Spinal cord (tissue), 9 donors: ENCODE measurements at regions not wholly inside any gene's neighbourhood (a gene's known extent, or its start where the extent isn't known, plus 50 kb on each side); places are given as distances from the start of the nearest gene placed in this dataset.

ENCODE experiments used
- DNase-seq, 6 donors: peaks; one replicate each; pipeline versions ENCODE4 v3.0.0 to v3.0.0-alpha.2; 2013 to 2015; ENCODE audit warnings: low spot score in 6 of 6, low read depth in 4 of 6
- H3K27ac ChIP-seq: one replicate; pipeline ENCODE4 v1.5.1; 2013; ENCODE audit warnings: low read depth, low read length, control low read depth
- H3K27me3 ChIP-seq: one replicate; pipeline ENCODE4 v1.6.1; 2013; ENCODE audit warnings: low read length; ENCODE audit not compliant: control insufficient read depth, insufficient read depth
- H3K36me3 ChIP-seq: one replicate; pipeline ENCODE4 v1.6.1; 2013; ENCODE audit warnings: low read length; ENCODE audit not compliant: control insufficient read depth, insufficient read depth
- H3K4me1 ChIP-seq: one replicate; pipeline ENCODE4 v1.6.1; 2013; ENCODE audit warnings: low read length; ENCODE audit not compliant: control insufficient read depth, insufficient read depth
- H3K4me3 ChIP-seq: one replicate; pipeline ENCODE4 v1.5.1; 2013; ENCODE audit warnings: low read depth, low read length, control low read depth
- H3K9me3 ChIP-seq: one replicate; pipeline ENCODE4 v1.6.1; 2013; ENCODE audit warnings: low read length; ENCODE audit not compliant: control insufficient read depth, insufficient read depth
- WGBS: methylation state at CpG from one replicate; pipeline ENCODE4 v1.1.5; 2013; ENCODE audit warnings: missing lambda C conversion rate; ENCODE audit not compliant: insufficient coverage; 5-methylcytosine and 5-hydroxymethylcytosine counted together
- donor health status: healthy.

GRCh38 chr13:86121881-86122280 is 322.7 kb upstream of the SLITRK6 start:
- DNase-seq = no peak
- H3K36me3 ChIP-seq = no peaks in the 10 kb centered on the region
- H3K27me3 ChIP-seq = no peaks in the 10 kb centered on the region
- no peaks in the 10 kb centered on the region for H3K9me3 ChIP-seq
- H3K4me3 ChIP-seq = no peak overlapping the region
- H3K4me1 ChIP-seq = no peaks in the 10 kb centered on the region
- WGBS = no CpG with 5 or more reads among the region's 3 CpGs
- H3K27ac ChIP-seq = no peak overlapping the region

DNA sequence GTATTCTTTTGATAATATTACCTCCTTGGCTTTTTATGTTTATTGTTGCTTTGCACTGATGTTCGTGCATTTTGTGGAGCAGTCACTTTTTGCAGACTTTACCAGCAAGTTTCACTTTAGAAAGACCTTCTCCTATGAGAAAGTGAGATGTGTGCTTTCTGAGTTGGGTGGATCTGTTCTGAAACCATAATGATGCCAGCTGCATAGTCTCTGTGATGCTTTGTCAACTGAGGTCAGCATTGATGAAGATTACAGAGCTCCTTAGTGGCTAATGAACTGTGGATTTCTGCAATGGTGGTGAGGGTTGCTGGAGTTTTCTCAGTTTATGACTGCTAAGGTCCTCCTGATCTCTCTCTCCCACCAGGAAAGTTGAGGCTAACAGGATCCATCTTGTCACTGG is 309.9 kb upstream of the SLITRK6 start:
- H3K27me3 ChIP-seq = no peaks in the 10 kb centered on the region
- H3K4me1 ChIP-seq = no peaks in the 10 kb centered on the region
- H3K9me3 ChIP-seq = no peaks in the 10 kb centered on the region
- H3K27ac ChIP-seq = no peak overlapping the region
- WGBS = no CpG with 5 or more reads among the region's 1 CpG
- no peak for DNase-seq
- no peaks in the 10 kb centered on the region for H3K36me3 ChIP-seq
- no peak overlapping the region for H3K4me3 ChIP-seq

DNA sequence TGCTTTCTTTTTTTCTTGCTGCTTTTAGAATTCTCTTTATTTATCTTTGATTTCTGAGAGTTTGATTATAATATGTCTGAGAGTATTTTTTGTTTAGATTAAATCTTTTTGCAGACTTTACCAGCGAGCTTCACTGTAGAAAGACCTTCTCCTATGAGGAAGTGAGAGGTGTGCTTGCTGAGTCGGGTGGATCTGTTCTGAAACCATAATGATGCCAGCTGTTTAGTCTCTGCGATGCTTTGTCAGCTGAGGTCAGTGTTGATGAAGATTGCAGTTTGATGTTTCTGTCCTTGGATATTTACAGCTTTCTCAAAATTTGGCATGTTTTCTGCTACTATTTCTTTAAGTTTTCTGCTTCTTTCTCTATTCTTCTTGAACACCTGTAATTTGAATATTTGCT is 309.1 kb upstream of the SLITRK6 start:
- Histone ChIP-seq H3K27me3 (no peaks in the 10 kb centered on the region), H3K9me3 (no peaks in the 10 kb centered on the region), H3K4me1 (no peaks in the 10 kb centered on the region), H3K36me3 (no peaks in the 10 kb centered on the region), H3K27ac (no peak overlapping the region), H3K4me3 (no peak overlapping the region)
- WGBS = 88% methylated on average over 2 of the region's 3 CpGs
- no peak for DNase-seq

DNA sequence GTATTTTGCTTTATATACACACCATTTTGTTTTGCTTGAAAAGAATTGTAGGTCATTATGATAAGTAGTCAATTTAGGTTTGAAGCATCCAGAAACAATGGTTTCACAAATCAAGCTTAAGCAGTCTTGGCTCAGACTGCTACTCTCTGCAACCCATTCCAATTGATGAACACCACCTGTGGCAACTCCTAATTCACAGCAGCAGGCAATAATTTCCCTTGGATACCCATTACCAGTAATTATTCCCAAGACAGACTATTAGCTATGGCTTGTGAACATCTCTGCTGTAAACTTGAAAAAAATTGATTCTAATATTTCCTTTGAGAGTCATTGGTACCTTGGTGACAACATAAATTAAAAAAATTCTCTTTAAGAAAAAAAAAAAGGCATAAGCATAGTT is 299.3 kb upstream of the SLITRK6 start:
- Histone ChIP-seq H3K9me3 (no peaks in the 10 kb centered on the region), H3K4me1 (no peaks in the 10 kb centered on the region), H3K36me3 (no peaks in the 10 kb centered on the region), H3K27ac (no peak overlapping the region), H3K27me3 (no peaks in the 10 kb centered on the region), H3K4me3 (no peak overlapping the region)
- peak in 3 of 6 donors; percentile 8 to 93 (median 20) for DNase-seq

- Histone ChIP-seq H3K9me3 (no peaks in the 10 kb centered on the region), H3K4me1 (no peaks in the 10 kb centered on the region), H3K36me3 (no peaks in the 10 kb centered on the region), H3K27ac (no peak overlapping the region), H3K4me3 (no peak overlapping the region), H3K27me3 (no peaks in the 10 kb centered on the region)
- no peak for DNase-seq
- WGBS = no CpG with 5 or more reads among the region's 3 CpGs
These were observed 296.1 kb upstream of the SLITRK6 start for GRCh38 chr13:86095351-86095750.

- no peak overlapping the region for H3K4me3 ChIP-seq
- no peaks in the 10 kb centered on the region for H3K36me3 ChIP-seq
- DNase-seq = peak in 2 of 6 donors; percentile 4 to 31
- no peaks in the 10 kb centered on the region for H3K4me1 ChIP-seq
- no peaks in the 10 kb centered on the region for H3K9me3 ChIP-seq
- H3K27ac ChIP-seq = no peak overlapping the region
- no peaks in the 10 kb centered on the region for H3K27me3 ChIP-seq
- 88% methylated on average over 1 of the region's 2 CpGs for WGBS
These were observed 291.0 kb upstream of the SLITRK6 start for GRCh38 chr13:86090181-86090580.

- Histone ChIP-seq H3K9me3 (no peaks in the 10 kb centered on the region), H3K27ac (no peak overlapping the region), H3K4me1 (no peaks in the 10 kb centered on the region), H3K4me3 (no peak overlapping the region), H3K27me3 (no peaks in the 10 kb centered on the region), H3K36me3 (no peaks in the 10 kb centered on the region)
- no peak for DNase-seq
These were observed 288.0 kb upstream of the SLITRK6 start for GRCh38 chr13:86087244-86087643.

- H3K27me3 ChIP-seq = no peaks in the 10 kb centered on the region
- no peak overlapping the region for H3K4me3 ChIP-seq
- no peaks in the 10 kb centered on the region for H3K36me3 ChIP-seq
- DNase-seq = peak in 2 of 6 donors; percentile 45 to 66
- H3K4me1 ChIP-seq = no peaks in the 10 kb centered on the region
- no peaks in the 10 kb centered on the region for H3K9me3 ChIP-seq
- no peak overlapping the region for H3K27ac ChIP-seq
These were observed 286.7 kb upstream of the SLITRK6 start for GRCh38 chr13:86085890-86086289.

DNA sequence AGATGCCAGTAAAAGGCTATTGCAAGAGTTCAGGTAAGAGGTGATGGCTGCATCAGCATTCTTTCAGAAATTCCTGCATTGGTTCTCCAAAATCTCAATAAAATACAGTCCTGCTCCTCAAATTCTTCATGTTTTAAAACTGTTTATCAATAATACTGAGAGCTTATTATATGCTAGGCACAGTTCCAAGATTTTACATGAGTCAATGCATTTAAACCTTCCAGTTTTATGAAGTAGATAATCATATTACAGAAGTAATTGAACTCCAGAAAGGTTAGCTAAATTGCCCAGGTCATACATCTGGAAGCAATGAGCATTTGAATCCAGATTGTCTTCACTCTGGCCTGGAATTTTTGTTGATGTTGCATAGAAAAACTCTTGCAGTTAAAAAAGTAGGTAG is 282.9 kb upstream of the SLITRK6 start:
- peak in 1 of 6 donors; percentile 5 for DNase-seq
- Histone ChIP-seq H3K4me3 (no peak overlapping the region), H3K9me3 (no peaks in the 10 kb centered on the region), H3K4me1 (no peaks in the 10 kb centered on the region), H3K27me3 (no peaks in the 10 kb centered on the region), H3K27ac (no peak overlapping the region), H3K36me3 (no peaks in the 10 kb centered on the region)

DNA sequence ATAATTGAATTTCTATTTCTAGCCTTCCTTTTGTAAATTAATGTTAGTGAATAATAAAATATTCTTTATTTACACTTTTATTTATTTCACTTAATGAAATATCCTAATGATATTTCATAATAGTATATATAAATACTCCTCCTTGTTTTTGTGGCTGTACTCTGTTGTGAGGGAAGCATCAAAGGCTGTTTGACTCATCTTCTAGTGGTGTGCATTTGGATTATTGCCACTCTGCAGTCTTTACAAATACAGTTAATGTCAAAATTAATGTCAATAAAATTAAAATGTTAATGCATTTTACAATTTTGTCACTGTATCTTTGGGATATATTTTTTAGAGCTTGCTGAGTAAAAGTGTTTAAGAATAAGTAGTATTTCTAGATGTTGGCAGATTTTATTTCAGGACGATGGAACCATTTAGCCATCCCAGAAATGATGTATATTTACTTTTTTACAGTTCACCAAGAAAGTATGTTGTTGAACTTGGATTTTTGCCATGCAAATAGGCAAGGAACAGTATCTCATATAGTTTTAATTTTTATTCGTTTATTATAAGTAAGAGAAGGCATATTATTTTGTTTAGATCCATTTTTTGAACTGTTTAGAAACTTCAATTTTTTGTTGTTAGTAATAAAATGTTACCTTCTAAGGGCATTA is 281.2 kb upstream of the SLITRK6 start:
- H3K36me3 ChIP-seq = no peaks in the 10 kb centered on the region
- no peaks in the 10 kb centered on the region for H3K9me3 ChIP-seq
- H3K27me3 ChIP-seq = no peaks in the 10 kb centered on the region
- H3K27ac ChIP-seq = no peak overlapping the region
- WGBS = no CpG with 5 or more reads among the region's 2 CpGs
- H3K4me1 ChIP-seq = no peaks in the 10 kb centered on the region
- DNase-seq = no peak
- H3K4me3 ChIP-seq = no peak overlapping the region
